ENCODE measurements at regions not wholly inside any gene's neighbourhood (a gene's known extent, or its start where the extent isn't known, plus 50 kb on each side); places are given as distances from the start of the nearest gene placed in this dataset.

GRCh38 chr10:78744491-78745090, 324.2 kb upstream of the ZMIZ1 start:
- H3K9me3 ChIP-seq (ENCODE audit: severe bottlenecking): no peaks in the 10 kb centered on the region
- no peaks in the 10 kb centered on the region for H3K36me3 ChIP-seq (ENCODE audit: low read depth)
- ATAC-seq (ENCODE audit: low read depth) (no peak), DNase-seq (ENCODE audit: low spot score) (no peak)
- peaks cover 5% of the 10 kb centered on the region for H3K4me1 ChIP-seq (ENCODE audit: insufficient read depth, poor library complexity, severe bottlenecking)
- no peaks in the 10 kb centered on the region for H3K27me3 ChIP-seq (ENCODE audit: insufficient read depth, poor library complexity, severe bottlenecking)
- no peak overlapping the region for H3K4me3 ChIP-seq (ENCODE audit: severe bottlenecking)
- H3K27ac ChIP-seq (ENCODE audit: poor library complexity, severe bottlenecking): no peak overlapping the region
- TF ChIP-seq CTCF (IDR thresholded peaks at IDR 0.05; ENCODE audit: poor library complexity, severe bottlenecking): no peak

GRCh38 chr10:78745441-78745840, 323.3 kb upstream of the ZMIZ1 start:
- Histone ChIP-seq H3K4me1 (ENCODE audit: insufficient read depth, poor library complexity, severe bottlenecking) (peaks cover 5% of the 10 kb centered on the region), H3K27ac (ENCODE audit: poor library complexity, severe bottlenecking) (no peak overlapping the region)
- no peak for TF ChIP-seq CTCF (IDR thresholded peaks at IDR 0.05; ENCODE audit: poor library complexity, severe bottlenecking)

GRCh38 chr10:78746155-78746763, 322.5 kb upstream of the ZMIZ1 start:
- DNase-seq (ENCODE audit: low spot score): no peak
- Histone ChIP-seq H3K4me1 (ENCODE audit: insufficient read depth, poor library complexity, severe bottlenecking) (peaks cover 5% of the 10 kb centered on the region), H3K27me3 (ENCODE audit: insufficient read depth, poor library complexity, severe bottlenecking) (no peaks in the 10 kb centered on the region), H3K27ac (ENCODE audit: poor library complexity, severe bottlenecking) (no peak overlapping the region), H3K36me3 (ENCODE audit: low read depth) (no peaks in the 10 kb centered on the region), H3K9me3 (ENCODE audit: severe bottlenecking) (no peaks in the 10 kb centered on the region), H3K4me3 (ENCODE audit: severe bottlenecking) (no peak overlapping the region)
- no peak for ATAC-seq (ENCODE audit: low read depth)
- no peak for TF ChIP-seq CTCF (IDR thresholded peaks at IDR 0.05; ENCODE audit: poor library complexity, severe bottlenecking)

More at GRCh38 chr10:78745441-78745840, 323.3 kb upstream of the ZMIZ1 start:
- Histone ChIP-seq H3K27me3 (ENCODE audit: insufficient read depth, poor library complexity, severe bottlenecking) (no peaks in the 10 kb centered on the region), H3K36me3 (ENCODE audit: low read depth) (no peaks in the 10 kb centered on the region), H3K4me3 (ENCODE audit: severe bottlenecking) (no peak overlapping the region), H3K9me3 (ENCODE audit: severe bottlenecking) (no peaks in the 10 kb centered on the region)
- DNase-seq (ENCODE audit: low spot score) (no peak), ATAC-seq (ENCODE audit: low read depth) (no peak)

- no peaks in the 10 kb centered on the region for H3K36me3 ChIP-seq (ENCODE audit: low read depth)
- H3K4me3 ChIP-seq (ENCODE audit: severe bottlenecking): no peak overlapping the region
- no peaks in the 10 kb centered on the region for H3K4me1 ChIP-seq (ENCODE audit: insufficient read depth, poor library complexity, severe bottlenecking)
- no peaks in the 10 kb centered on the region for H3K9me3 ChIP-seq (ENCODE audit: severe bottlenecking)
- no peak overlapping the region for H3K27ac ChIP-seq (ENCODE audit: poor library complexity, severe bottlenecking)
- DNase-seq (ENCODE audit: low spot score) (no peak), ATAC-seq (ENCODE audit: low read depth) (no peak)
- no peak for TF ChIP-seq CTCF (IDR thresholded peaks at IDR 0.05; ENCODE audit: poor library complexity, severe bottlenecking)
- no peaks in the 10 kb centered on the region for H3K27me3 ChIP-seq (ENCODE audit: insufficient read depth, poor library complexity, severe bottlenecking)
Observed at GRCh38 chr10:78747401-78748234, 321.1 kb upstream of the ZMIZ1 start.
